IMR-90 (cell line): ENCODE measurements at regions not wholly inside any gene's neighbourhood (a gene's known extent, or its start where the extent isn't known, plus 50 kb on each side); places are given as distances from the start of the nearest gene placed in this dataset.

Experiments
- ATAC-seq: fragments of 200-7000 bp; cut with Tn5 transposase; 2 replicates; pipeline ENCODE4 v1.9.1; 2020; ENCODE audit warnings: low read depth, mild to moderate bottlenecking, moderate library complexity
- BruUV-seq: library from RNA; stranded (reverse); fragments of 400-500 nt; replicated peaks from 2 replicates; lab custom pipeline; 2021; lab: Mats Ljungman, UMichigan
- CTCF ChIA-PET: fragments of 300-600 bp; formaldehyde crosslinking; extraction: SDS; loops from one replicate; lab custom pipeline; 2021; ENCODE audit warnings: antibody characterized with exemption; lab: Yijun Ruan, JAX
- POLR2A ChIA-PET: fragments of 300-600 bp; sonication (Branson Sonifier 250); formaldehyde crosslinking; loops from one replicate; lab custom pipeline; 2022; ENCODE audit warnings: antibody characterized with exemption; ENCODE audit not compliant: unreplicated experiment; lab: Charles Lee
- DNase-seq: peaks from one replicate; pipeline ENCODE4 v3.0.0; 2013
- H2AFZ ChIP-seq: replicated peaks from 2 replicates; pipeline ENCODE3; 2013; ENCODE audit warnings: low read length, mild to moderate bottlenecking; ENCODE audit not compliant: poor library complexity
- H2AK5ac ChIP-seq: 2 replicates; pipeline ENCODE4 v1.6.1; 2013; ENCODE audit warnings: low read depth, low read length, inconsistent platforms
- H2AK9ac ChIP-seq: replicated peaks from 2 replicates; pipeline ENCODE3; 2013; ENCODE audit warnings: mild to moderate bottlenecking, low read depth, low read length, moderate library complexity; ENCODE audit not compliant: poor library complexity
- H2BK120ac ChIP-seq: 2 replicates; pipeline ENCODE4 v1.6.1; 2013; ENCODE audit warnings: low read depth, low read length, inconsistent platforms
- H2BK15ac ChIP-seq: 3 replicates; pipeline ENCODE4 v1.6.1; 2013; ENCODE audit warnings: low read depth, low read length, inconsistent platforms
- H2BK20ac ChIP-seq: 2 replicates; pipeline ENCODE4 v1.6.1; 2013; ENCODE audit warnings: low read depth, mild to moderate bottlenecking, inconsistent platforms, low read length, moderate library complexity
- H2BK5ac ChIP-seq: 2 replicates; pipeline ENCODE4 v1.6.1; 2013; ENCODE audit warnings: mild to moderate bottlenecking, low read depth, low read length, inconsistent platforms; ENCODE audit not compliant: poor library complexity, severe bottlenecking
- H3K14ac ChIP-seq: replicated peaks from 2 replicates; pipeline ENCODE4 v1.6.1; 2013; ENCODE audit warnings: low read depth, low read length, inconsistent platforms
- H3K18ac ChIP-seq: 2 replicates; pipeline ENCODE4 v1.6.1; 2013; ENCODE audit warnings: low read depth, low read length, control low read depth
- H3K23ac ChIP-seq: 2 replicates; pipeline ENCODE4 v1.6.1; 2013; ENCODE audit warnings: low read depth, low read length, inconsistent platforms
- H3K27ac ChIP-seq: 2 replicates; pipeline ENCODE4 v1.5.1; 2013; ENCODE audit warnings: mild to moderate bottlenecking, control low read depth, low read length; ENCODE audit not compliant: insufficient read depth
- H3K27me3 ChIP-seq: 2 replicates; pipeline ENCODE4 v1.6.1; 2013; ENCODE audit warnings: low read length; ENCODE audit not compliant: control insufficient read depth, insufficient read depth
- H3K36me3 ChIP-seq: 2 replicates; pipeline ENCODE4 v1.6.1; 2013; ENCODE audit warnings: low read length, mixed read lengths; ENCODE audit not compliant: control insufficient read depth, insufficient read depth
- H3K4ac ChIP-seq: 2 replicates; pipeline ENCODE4 v1.6.1; 2013; ENCODE audit warnings: low read depth, low read length, inconsistent platforms
- H3K4me1 ChIP-seq: 2 replicates; pipeline ENCODE4 v1.6.1; 2013; ENCODE audit warnings: low read length, mixed read lengths; ENCODE audit not compliant: control insufficient read depth, insufficient read depth
- H3K4me2 ChIP-seq: 2 replicates; pipeline ENCODE4 v1.6.1; 2013; ENCODE audit warnings: low read depth, mild to moderate bottlenecking, control low read depth, low read length, moderate library complexity
- H3K4me3 ChIP-seq: 2 replicates; pipeline ENCODE4 v1.5.1; 2013; ENCODE audit warnings: low read depth, mild to moderate bottlenecking, control low read depth, low read length, moderate library complexity; ENCODE audit not compliant: insufficient read depth
- H3K56ac ChIP-seq: 2 replicates; pipeline ENCODE4 v1.6.1; 2013; ENCODE audit warnings: low read length, inconsistent platforms; ENCODE audit not compliant: insufficient read depth; ENCODE audit errors: extremely low read depth
- H3K79me1 ChIP-seq, 2 experiments: 2 replicates each; pipeline ENCODE4 v1.6.1; 2013; ENCODE audit warnings: low read length in 2 of 2, inconsistent platforms in 1 of 2, low read depth in 1 of 2
- H3K9ac ChIP-seq: 2 replicates; pipeline ENCODE4 v1.6.1; 2013; ENCODE audit warnings: low read depth, low read length, control low read depth
- H3K9me1 ChIP-seq: 2 replicates; pipeline ENCODE4 v1.6.1; 2013; ENCODE audit warnings: low read length, inconsistent platforms; ENCODE audit not compliant: insufficient read depth
- H3K9me3 ChIP-seq: 2 replicates; pipeline ENCODE4 v1.6.1; 2013; ENCODE audit warnings: low read length; ENCODE audit not compliant: control insufficient read depth, insufficient read depth
- H4K20me1 ChIP-seq: 2 replicates; pipeline ENCODE4 v1.6.1; 2013; ENCODE audit warnings: low read length, inconsistent platforms; ENCODE audit not compliant: insufficient read depth
- H4K5ac ChIP-seq: 2 replicates; pipeline ENCODE4 v1.6.1; 2013; ENCODE audit warnings: mild to moderate bottlenecking, low read depth, low read length, control low read depth
- H4K8ac ChIP-seq, 2 experiments: 2 replicates each; pipeline ENCODE4 v1.6.1; 2013; ENCODE audit warnings: low read depth in 2 of 2, low read length in 2 of 2, control low read depth in 1 of 2, inconsistent platforms in 1 of 2
- H4K91ac ChIP-seq: 2 replicates; pipeline ENCODE4 v1.6.1; 2013; ENCODE audit warnings: low read depth, low read length, inconsistent platforms; ENCODE audit not compliant: insufficient read depth
- FOS ChIP-seq: fragments of 150-350 bp; IDR thresholded peaks from 2 replicates; pipeline ENCODE4 v1.6.1; 2016; ENCODE audit warnings: low read depth, low read length
- MAZ ChIP-seq: IDR thresholded peaks from 2 replicates; pipeline ENCODE4 v1.6.1; 2012; ENCODE audit warnings: low read depth, mild to moderate bottlenecking, low read length, improper control_type of control experiment, moderate library complexity, borderline replicate concordance
- POLR2A ChIP-seq: IDR thresholded peaks from 2 replicates; pipeline ENCODE4 v1.6.1; 2012; ENCODE audit warnings: mild to moderate bottlenecking, low read depth, low read length
- RAD21 ChIP-seq: IDR thresholded peaks from 2 replicates; pipeline ENCODE4 v1.6.1; 2012; ENCODE audit warnings: low read length, improper control_type of control experiment
- RCOR1 ChIP-seq: IDR thresholded peaks from 2 replicates; pipeline ENCODE4 v1.6.1; 2012; ENCODE audit warnings: mild to moderate bottlenecking, low read length, improper control_type of control experiment; ENCODE audit not compliant: insufficient replicate concordance
- RFX5 ChIP-seq: IDR thresholded peaks from 2 replicates; pipeline ENCODE4 v1.8.0; 2012; ENCODE audit warnings: low read depth, mild to moderate bottlenecking, low read length, moderate library complexity
- whole genome bisulfite sequencing, 2 experiments: methylation state at CpG; one replicate each; pipeline versions ENCODE4 v1.1.5 to v1.1.7; 2013; ENCODE audit warnings: missing lambda C conversion rate in 2 of 2; ENCODE audit not compliant: insufficient read length in 1 of 2; ENCODE audit errors: extremely low coverage in 2 of 2; 5-methylcytosine and 5-hydroxymethylcytosine counted together
- dilution Hi-C: fragments of 300-500 bp; cut with HindIII; formaldehyde crosslinking; loops from one replicate; pipeline ENCODE4 v1.14.3; 2018; ENCODE audit warnings: low sequenced_read_pairs; ENCODE audit not compliant: unreplicated experiment
- in situ Hi-C: fragments of 300-500 bp; cut with MboI; formaldehyde crosslinking; loops from 3 replicates; pipeline ENCODE4 v1.14.3; 2019; ENCODE audit warnings: low sequenced_read_pairs, inconsistent platforms, mixed read lengths
- intact Hi-C: fragments of 100-400 bp; cut with micrococcal nuclease; formaldehyde crosslinking; loops from 2 replicates; pipeline ENCODE4 v1.10.0; 2022

GRCh38 chr2:58517881-58518280, 276.8 kb upstream of the FANCL start:
- ChIA-PET POLR2A (no interaction called here), CTCF (no interaction called here)
- no peak overlapping the region for H3K18ac ChIP-seq
- H3K4me1 ChIP-seq: no peaks in the 10 kb centered on the region
- H3K36me3 ChIP-seq: no peaks in the 10 kb centered on the region
- no peak overlapping the region for H4K5ac ChIP-seq
- no peak overlapping the region for H2BK15ac ChIP-seq
- no peak overlapping the region for H3K4me3 ChIP-seq
- H2BK5ac ChIP-seq: no peak overlapping the region
- no peak overlapping the region for H2BK120ac ChIP-seq
- H3K27ac ChIP-seq: no peak overlapping the region
- H2AK9ac ChIP-seq: no peak overlapping the region
- H2BK20ac ChIP-seq: no peak overlapping the region
- 80% methylated on average over 1 of the region's 2 CpGs; no CpG with 5 or more reads in 1 of the 2 experiments for WGBS, 2 experiments
- no peaks in the 10 kb centered on the region for H3K79me1 ChIP-seq
- in situ Hi-C loops: no loop called here
- no peak overlapping the region for H4K91ac ChIP-seq
- H3K9me1 ChIP-seq: no peaks in the 10 kb centered on the region
- no peak overlapping the region for H3K9ac ChIP-seq
- H4K8ac ChIP-seq: no peak overlapping the region
- dilution Hi-C loops: no loop called here
- intact Hi-C loops: no loop called here
- BruUV-seq: no TSS peak
- no peak overlapping the region for H2AK5ac ChIP-seq
- H3K4ac ChIP-seq: no peak overlapping the region
- no peak for DNase-seq
- H4K20me1 ChIP-seq: no peaks in the 10 kb centered on the region
- H3K14ac ChIP-seq: no peak overlapping the region
- no peak overlapping the region for H3K56ac ChIP-seq
- no peak overlapping the region for H3K23ac ChIP-seq
- no peak overlapping the region for H3K4me2 ChIP-seq
- no peak overlapping the region for H2AFZ ChIP-seq
- H3K9me3 ChIP-seq: no peaks in the 10 kb centered on the region
- H3K27me3 ChIP-seq: no peaks in the 10 kb centered on the region
- TF ChIP-seq MAZ (no peak), RAD21 (no peak), RCOR1 (no peak), POLR2A (no peak), FOS (no peak), RFX5 (no peak)
- ATAC-seq: no peak
